ENCODE measurements at regions not wholly inside any gene's neighbourhood (a gene's known extent, or its start where the extent isn't known, plus 50 kb on each side); places are given as distances from the start of the nearest gene placed in this dataset.

DNA sequence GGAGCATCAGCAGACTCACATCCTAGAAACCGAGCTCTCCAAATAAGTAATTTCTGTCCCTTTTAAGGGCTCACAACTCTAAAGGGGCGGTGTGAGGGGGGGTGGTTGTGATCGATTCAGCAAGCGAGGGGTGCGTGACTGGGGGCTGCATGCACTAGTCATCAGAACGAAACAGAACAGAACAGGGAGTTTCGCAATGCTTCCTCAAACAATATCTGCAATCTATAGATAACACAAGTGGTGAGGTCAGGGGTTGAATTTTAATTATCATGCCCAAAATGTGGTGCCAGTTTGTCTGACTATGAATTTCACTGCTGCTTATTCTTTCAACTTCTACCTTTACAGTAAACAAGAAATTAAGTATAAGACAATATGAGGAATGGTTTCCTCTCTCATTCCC is 1003.0 kb upstream of the NCAM2 start:
- no peak for TF ChIP-seq CTCF (IDR thresholded peaks at IDR 0.05)
- no peak overlapping the region for H3K4me3 ChIP-seq
- H3K9me3 ChIP-seq: no peaks in the 10 kb centered on the region
- no peak for DNase-seq (ENCODE audit: low spot score in 2 of 2)
- no peak overlapping the region for H3K27ac ChIP-seq
- intact Hi-C loops (cut with DNase I): no loop called here
- no peaks in the 10 kb centered on the region for H3K36me3 ChIP-seq
- no peaks in the 10 kb centered on the region for H3K27me3 ChIP-seq
- H3K4me1 ChIP-seq: no peaks in the 10 kb centered on the region

DNA sequence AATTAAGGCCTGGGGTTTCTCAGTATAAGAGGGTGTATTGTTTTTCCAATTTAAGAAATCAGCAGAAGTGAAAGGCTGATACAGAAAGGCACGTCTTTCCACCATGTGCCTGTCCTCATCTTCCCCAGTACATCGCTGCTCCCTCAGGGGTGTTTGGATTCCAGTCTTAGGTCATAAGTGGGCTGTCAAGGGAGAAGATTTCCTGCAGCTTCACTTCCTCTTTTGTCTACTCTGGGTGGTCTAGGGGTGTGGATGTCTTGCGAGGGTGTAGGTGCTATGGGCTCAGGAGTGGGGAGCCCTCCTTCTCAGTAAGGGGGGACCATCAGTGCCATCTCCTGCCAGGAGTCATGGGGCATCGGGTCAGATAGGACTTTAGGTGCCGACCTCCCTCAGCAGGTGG is 999.8 kb upstream of the NCAM2 start:
- no peak for TF ChIP-seq CTCF (IDR thresholded peaks at IDR 0.05)
- H3K9me3 ChIP-seq: no peaks in the 10 kb centered on the region
- DNase-seq (ENCODE audit: low spot score in 2 of 2): no peak
- H3K4me3 ChIP-seq: no peak overlapping the region
- no peaks in the 10 kb centered on the region for H3K4me1 ChIP-seq
- no peak overlapping the region for H3K27ac ChIP-seq
- no peaks in the 10 kb centered on the region for H3K27me3 ChIP-seq
- intact Hi-C loops (cut with DNase I): no loop called here
- no peaks in the 10 kb centered on the region for H3K36me3 ChIP-seq

- intact Hi-C loops (cut with DNase I): no loop called here
- Histone ChIP-seq H3K27me3 (no peaks in the 10 kb centered on the region), H3K36me3 (no peaks in the 10 kb centered on the region), H3K4me1 (no peaks in the 10 kb centered on the region), H3K4me3 (no peak overlapping the region), H3K9me3 (no peaks in the 10 kb centered on the region), H3K27ac (no peak overlapping the region)
- no peak for DNase-seq (ENCODE audit: low spot score in 2 of 2)
- TF ChIP-seq CTCF (IDR thresholded peaks at IDR 0.05): no peak
Observed at GRCh38 chr21:19999369-20000272, 998.6 kb upstream of the NCAM2 start.

DNA sequence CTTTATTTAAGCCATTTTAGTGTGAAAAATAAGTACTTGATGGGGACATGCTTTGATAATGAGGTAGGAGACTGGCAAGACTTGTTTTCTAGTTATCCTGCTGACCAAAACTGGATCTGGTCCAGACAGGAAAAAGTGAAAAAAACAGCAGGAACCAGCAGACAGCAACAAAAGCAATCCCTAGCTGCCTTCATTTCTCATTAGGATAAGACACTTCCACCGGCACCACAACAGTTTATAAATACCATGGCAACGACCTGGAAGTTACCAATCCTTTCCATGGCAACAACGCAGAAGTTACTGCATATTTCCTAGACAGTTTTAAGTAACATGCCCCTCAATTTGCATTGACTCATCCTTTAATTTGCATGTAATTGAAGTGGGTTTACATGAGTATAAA is 993.8 kb upstream of the NCAM2 start:
- H3K36me3 ChIP-seq: no peaks in the 10 kb centered on the region
- H3K4me1 ChIP-seq: no peaks in the 10 kb centered on the region
- no peak for TF ChIP-seq CTCF (IDR thresholded peaks at IDR 0.05)
- DNase-seq (ENCODE audit: low spot score in 2 of 2): no peak
- intact Hi-C loops (cut with DNase I): no loop called here
- H3K27ac ChIP-seq: no peak overlapping the region
- no peaks in the 10 kb centered on the region for H3K27me3 ChIP-seq
- no peaks in the 10 kb centered on the region for H3K9me3 ChIP-seq
- no peak overlapping the region for H3K4me3 ChIP-seq

- no peak overlapping the region for H3K4me3 ChIP-seq
- H3K4me1 ChIP-seq: no peaks in the 10 kb centered on the region
- no peak for DNase-seq (ENCODE audit: low spot score in 2 of 2)
- intact Hi-C loops (cut with DNase I): no loop called here
- H3K9me3 ChIP-seq: no peaks in the 10 kb centered on the region
- TF ChIP-seq CTCF (IDR thresholded peaks at IDR 0.05): no peak
- H3K27me3 ChIP-seq: no peaks in the 10 kb centered on the region
- no peak overlapping the region for H3K27ac ChIP-seq
- no peaks in the 10 kb centered on the region for H3K36me3 ChIP-seq
Observed at GRCh38 chr21:20010691-20011200, 987.5 kb upstream of the NCAM2 start.
